HS-5 (cell line): ENCODE measurements at regions not wholly inside any gene's neighbourhood (a gene's known extent, or its start where the extent isn't known, plus 50 kb on each side); places are given as distances from the start of the nearest gene placed in this dataset.
"Not testable (repeated sequence)": the region's sequence is repeated elsewhere in the genome, so short reads cannot be mapped to it uniquely, and the experiment has no call there.

Experiments used
- DNase-seq: peaks from one replicate; pipeline ENCODE4 v3.0.0-alpha.2; 2012; ENCODE audit warnings: low read depth

DNA sequence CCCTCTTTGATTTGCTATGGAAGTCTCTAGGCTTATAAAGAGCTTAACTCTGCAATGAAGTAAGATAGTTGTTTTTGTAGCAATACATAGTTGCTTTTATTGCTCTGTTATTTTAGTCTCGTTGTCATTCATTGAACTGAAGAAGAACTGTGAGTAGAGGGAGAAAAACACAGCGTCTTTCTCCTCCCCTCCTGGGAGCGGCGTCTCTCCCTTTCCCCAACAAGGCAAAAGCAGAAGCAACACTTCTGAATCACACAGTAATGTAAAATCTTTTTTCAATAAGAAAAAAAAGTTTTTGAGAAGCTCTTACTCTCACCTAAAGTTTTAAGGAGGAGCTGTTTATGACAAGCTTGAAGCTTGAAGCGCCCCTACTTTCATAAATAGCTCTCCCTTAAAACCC, 119.3 kb upstream of the SLC7A14 start:
- DNase-seq: no peak

DNA sequence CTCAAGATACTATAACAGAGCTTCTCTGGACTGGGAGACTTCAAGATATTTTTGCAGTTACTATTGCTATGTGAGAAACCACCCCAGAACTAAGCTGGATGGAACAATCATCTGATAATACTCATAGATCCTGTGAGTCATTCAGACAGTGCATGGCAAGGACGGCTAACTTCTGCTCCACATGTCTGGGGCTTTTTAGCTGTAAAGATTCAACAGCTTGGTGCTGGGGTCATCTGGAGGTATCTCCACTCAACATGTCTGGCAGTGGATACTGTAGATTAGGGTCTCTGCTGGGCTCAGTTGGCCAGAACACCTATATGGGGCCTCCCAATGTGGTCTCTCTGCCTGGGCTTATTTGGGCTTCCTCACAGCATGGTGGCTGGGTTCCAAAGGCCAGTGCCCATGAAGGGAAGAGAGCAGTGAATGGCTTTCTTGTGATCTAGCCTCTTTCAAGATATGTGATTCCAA, 117.3 kb upstream of the SLC7A14 start:
- no peak for DNase-seq

DNA sequence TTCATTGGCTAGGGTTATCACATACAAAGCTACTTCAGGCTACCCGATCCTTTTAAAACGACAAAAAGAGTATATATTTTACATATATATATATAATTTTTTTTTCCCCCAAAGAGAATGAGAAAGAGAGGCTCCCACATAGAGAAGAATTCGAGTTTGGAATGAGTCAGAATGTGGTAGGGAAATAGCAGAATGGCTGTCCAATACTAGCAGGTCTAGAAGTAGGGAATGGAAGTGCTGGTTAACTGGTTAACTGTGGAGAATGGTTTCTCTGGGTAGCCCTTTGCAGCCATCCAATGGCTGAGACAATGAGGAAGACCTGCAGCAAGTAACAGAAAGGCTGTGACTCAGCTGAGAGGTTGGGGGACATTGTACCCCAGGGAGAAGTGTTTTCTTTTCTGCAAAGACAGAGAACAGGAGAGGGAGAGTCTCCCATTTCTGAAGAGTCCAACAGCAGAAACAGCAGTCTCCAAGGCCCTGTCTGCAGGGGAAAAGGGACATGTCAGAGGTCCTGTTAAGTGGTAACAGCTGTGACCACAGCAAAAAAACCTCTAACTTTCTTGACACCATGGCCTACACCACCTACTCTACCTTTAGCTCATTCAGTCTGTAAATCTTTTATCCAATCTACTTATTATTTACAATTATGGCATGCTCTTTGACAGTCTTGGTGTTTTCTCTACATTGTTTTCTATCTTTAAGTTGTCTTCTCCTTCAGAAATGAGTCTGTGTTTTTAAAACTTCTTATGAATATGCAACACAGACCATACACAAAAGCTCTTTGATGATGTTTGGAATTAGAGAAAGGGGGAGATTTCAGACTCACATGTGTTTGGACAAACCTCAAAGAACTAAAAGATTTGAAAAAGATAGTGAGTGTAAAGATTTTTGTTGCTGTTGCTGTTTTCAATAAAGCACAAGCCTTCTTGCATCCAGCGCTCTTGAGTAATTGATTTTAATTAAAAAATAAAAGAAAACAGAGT, 116.1 kb upstream of the SLC7A14 start:
- no peak for DNase-seq

DNA sequence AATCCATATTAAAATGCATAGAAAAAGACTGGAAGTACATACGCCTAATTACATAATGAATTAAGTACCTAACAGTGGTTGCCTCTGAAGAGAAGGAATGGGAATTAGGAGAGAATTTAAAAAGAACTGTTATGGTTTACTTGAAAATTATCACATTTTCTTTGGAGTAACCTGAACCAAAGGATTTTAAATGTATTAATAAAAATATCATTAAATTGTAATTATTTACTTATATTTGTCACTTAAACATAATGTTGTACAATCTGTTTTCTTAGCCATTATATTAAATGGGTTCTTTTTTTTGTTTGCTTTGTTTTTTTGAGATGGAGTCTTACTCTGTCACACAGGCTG, 114.2 kb upstream of the SLC7A14 start:
- DNase-seq: no peak

DNA sequence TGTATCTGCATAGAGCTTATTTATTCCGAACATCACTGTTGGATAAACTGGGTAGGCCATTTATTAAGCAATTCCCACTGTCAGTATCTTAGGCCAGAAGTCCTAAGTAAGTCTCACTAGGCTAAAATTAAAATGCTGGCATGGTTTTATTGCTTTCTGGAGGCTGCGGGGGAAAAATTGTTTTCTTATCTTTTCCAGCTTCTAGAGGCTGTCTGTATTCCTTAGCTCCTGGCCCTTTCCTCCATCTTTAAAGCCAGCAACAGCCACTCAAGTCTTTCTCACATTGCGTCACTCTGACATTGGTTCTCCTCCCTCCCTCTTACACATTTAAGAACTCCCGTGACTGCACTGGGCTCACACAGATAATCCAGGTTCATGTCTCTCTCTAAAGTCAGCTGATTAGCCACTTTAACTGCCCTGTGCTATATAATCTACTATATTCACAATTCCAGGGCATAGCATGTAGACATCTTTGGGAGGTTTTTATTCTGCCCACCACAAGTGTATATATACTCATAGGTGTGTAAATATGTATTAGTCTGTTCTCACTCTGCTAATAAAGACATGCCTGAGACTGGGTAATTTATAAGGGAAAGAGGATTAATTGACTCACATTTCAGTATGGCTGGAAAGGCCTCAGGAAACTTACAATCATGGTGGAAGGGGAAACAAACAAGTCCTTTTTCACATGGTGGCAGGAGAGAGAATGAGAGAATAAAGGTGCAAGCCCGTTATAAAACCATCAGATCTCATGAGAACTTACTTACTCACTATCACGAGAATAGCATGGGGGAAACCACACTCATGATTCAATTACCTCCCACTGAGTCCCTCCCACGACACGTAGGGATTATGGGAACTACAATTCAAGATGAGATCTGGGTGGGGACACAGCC, 113.5 kb upstream of the SLC7A14 start:
- no peak for DNase-seq

DNA sequence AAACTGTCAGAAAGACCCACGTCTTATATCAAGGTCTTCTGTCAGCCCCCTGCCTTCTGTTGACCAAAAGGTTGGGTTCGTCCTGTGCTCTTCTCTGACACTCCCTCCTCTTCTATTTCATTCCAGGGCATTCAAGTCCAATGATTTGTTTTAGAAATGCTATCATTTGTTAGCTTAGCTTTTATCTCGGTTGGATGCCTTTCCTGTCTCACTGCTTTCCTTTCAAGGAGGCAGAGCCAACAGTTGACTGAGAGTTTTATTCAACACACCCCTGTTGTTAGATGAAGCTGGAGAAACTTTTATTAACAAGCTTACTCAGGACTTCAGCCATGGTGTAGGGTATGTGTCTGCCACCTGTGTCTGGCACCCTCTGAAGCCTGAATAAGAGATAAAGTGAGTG, 112.0 kb upstream of the SLC7A14 start:
- no peak for DNase-seq

DNA sequence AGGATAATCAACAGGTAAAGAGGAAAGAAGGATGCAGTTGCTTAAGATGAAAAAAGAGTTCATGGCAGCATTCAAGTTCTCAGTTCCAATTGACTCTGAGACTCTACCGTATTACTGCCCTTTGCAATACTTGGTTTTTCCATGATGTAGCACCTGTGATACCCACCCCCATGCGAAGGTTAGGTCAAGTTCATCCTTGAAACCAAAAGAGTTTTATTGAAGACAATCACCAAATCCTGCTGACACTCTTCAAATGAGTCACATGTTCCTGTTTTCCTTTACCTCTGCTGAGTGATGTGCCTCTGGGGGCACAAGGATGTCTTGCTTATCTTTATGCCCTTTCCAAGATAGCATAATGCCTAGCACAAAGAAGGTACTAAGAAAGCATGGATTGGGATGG, 111.3 kb upstream of the SLC7A14 start:
- DNase-seq: no peak

DNA sequence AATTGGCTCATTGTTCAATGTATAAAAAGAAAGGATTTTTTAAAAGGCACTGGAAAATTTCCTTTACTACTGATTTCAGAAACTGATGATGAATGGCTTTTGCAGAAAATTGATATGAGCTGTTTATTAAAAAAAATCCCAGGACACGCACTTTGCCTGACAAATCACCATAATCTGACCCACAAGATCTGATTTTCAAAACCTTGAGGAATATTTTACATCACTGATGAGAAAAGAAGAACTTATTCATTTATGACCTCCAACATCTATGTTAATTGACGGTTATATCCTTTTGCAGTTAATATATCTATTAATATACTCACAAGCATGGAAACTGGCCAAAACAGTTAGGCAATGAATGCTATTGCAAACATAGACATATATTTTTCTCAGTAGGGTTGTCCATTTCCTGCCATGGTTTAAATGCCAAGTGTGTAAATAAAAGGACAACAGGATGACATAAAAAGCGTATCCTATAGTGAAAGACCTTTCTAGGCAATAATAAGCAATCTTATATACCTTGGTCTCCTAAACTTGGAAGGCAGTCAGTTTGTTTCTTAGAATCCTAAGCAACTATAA, 109.7 kb upstream of the SLC7A14 start:
- no peak for DNase-seq

DNA sequence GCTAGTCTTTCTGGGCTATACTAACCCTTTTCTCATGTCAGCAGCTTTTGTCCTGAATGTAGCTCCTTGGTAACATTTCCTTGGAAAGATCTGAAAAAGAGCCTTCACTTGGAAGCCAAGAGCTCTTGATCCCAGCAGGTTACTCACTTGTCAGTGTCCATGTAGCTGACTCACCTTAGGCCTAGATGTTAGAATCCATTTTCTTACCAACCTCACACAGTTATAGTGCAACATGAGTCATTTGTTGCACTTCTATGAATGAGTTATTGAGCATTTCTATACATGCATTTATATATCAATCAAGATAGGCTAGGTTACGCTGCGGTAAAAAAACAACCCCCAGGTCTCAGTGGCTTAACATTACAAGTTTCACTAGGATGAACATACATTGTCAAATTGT, 106.8 kb upstream of the SLC7A14 start:
- no peak for DNase-seq

DNA sequence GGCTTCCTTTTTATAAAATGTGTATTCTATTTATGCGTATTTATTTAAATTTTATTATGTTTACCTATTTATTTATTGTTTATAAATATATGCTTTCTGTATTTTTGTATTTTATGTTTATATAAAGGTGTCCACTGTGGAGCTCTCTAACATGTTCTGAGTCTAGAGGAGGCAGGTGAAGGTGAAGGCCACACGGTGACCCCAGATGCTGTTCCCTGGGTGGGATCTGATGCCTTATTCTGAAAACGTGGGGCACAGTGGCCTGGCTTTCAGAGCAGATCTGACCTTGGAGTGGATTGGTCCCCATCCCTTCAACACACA, 104.7 kb upstream of the SLC7A14 start:
- no peak for DNase-seq

DNA sequence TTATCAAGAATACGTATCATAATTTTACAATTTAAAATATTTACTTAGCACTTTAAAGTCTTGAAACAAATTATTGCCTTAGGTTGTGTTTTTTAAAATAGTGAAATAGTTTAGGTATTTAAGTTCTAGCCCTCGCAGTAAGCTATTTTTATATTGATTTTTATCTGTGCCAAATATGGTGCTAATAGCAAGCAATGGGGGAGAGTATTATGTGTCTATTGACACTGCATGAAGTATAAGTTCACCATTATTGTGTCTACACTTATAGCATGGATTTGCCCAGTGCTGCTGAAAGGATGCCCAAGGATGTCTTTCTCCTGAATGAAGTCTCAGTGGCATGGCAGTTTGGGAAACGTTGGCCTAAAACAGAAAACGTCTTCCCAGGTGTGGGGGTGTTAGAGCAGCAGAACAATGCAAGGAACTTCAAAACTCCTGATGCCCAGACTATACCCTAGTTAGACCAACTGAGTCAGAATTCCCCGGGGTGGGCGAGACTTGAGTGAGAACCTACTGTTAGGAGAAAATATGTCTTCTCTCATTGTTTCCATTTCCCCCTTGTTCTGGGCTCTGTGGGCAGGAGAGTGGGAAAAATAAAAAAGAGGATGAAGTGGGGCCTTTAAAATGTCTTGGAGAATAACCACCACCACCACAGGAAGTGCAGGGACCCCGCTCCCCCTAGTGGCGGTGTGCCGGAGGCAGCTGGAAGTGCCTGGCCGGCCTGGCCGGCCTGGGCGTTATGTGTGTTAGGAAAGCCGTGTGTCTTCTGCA, 104.2 kb upstream of the SLC7A14 start:
- DNase-seq: no peak

DNA sequence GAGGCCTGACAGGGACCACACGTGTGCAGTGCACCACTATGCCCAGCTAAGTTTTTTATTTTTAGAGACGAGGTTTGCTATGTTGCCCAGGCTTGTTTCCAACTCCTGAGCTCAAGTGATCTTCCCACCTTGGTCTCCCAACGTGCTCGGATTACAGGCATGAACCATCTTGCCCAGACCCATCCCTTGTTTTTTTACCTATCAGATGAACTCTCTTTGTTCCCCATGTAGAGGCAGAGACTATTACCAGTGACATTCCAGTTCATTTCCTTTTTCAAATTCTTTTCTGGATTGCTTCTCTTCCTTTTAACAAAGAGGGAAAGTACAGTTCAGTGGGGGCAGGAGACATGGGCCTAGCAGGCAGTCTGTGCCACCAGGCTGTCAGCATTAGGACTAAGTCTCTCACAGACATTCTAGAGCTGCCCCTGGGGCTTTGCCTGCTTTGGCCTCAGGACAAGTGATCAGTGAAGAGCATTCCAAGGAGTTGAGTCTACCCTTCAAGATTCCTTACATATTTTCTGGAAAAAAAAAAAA, 103.5 kb upstream of the SLC7A14 start:
- peak; percentile 91 for DNase-seq

DNA sequence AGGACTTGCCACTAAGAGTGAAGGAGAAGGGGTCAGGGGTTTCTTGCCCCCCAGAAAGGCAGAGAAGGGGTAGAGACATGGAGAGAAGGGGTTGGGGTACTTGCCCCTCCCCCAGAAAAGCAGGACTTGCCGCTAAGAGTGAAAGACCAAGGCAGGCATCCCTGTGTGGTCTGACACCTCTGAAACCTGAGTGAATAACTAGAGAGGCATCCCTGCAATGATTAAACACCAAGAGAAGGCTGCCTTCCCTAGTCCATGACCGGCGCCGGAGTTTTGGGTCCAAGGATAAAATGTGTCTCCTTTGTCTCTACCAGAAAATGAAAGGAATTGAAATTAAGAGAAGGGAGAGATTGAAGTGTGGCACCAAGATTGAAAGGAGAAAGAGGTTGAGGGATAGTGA, 102.3 kb upstream of the SLC7A14 start:
- DNase-seq: not testable (repeated sequence)

DNA sequence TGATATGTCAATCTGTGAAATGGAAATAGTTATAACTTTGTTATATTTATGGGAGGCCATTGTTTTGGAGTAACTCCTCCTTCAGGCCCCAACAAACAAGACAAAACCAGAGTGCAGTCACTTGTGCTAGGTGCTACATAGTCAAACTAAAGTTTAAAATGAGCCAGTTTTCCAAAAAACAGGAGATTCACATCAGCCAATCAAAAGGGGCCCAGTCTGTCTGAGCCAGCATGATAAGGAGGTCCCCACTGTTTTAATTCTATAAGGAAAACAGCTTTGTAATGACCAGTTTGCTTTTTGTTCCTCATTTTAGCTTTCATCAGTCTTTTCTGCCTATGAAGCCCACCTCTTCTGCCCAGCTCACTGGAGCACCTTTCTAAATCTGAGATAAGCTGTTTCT, 94.7 kb upstream of the SLC7A14 start:
- no peak for DNase-seq

DNA sequence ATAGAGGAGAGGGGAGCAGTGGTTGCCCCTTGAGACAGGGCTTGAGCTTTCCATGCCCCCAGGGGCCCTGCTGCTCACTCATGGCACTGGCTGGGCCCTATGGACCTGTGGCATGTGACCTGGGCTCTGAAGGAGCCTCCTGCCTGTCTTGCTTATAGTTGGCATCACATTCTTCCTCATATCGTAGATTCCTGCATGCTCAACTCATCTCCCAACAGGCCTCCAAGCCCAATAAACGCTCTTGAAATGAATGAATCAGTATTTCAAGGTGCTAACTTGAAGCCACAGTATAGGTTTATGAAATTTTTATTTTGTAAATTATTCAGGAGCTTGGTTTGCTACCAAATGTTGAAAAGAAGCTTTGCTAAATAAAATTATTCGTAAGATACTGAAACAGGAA, 93.3 kb upstream of the SLC7A14 start:
- DNase-seq: no peak

DNA sequence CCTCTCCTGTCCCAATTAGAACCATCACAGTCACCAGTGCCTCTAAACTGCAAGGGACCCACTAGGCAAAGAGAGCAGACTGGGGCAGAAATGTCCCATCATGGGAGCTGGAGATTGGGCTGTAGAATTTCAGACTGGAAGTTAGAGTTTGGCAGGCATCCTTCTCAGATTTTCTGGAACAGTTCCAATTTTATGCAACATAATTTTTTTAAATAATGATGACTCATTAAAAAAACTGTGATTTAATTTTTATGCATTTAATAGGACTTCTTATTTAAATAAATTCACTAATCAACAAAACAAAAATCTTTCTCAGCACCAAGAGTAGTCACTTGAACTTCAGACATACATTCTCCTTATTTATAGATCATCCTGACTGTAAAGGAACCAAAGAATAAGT, 84.6 kb upstream of the SLC7A14 start:
- DNase-seq: no peak

DNA sequence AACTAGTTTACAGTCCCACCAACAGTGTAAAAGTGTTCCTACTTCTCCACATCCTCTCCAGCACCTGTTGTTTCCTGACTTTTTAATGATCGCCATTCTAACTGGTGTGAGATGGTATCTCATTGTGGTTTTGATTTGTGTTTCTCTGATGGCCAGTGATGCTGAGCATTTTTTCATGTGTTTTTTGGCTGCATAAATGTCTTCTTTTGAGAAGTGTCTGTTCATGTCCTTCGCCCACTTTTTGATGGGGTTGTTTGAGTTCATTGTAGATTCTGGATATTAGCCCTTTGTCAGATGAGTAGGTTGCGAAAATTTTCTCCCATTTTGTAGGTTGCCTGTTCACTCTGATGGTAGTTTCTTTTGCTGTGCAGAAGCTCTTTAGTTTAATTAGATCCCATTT, 77.1 kb upstream of the SLC7A14 start:
- DNase-seq: not testable (repeated sequence)

DNA sequence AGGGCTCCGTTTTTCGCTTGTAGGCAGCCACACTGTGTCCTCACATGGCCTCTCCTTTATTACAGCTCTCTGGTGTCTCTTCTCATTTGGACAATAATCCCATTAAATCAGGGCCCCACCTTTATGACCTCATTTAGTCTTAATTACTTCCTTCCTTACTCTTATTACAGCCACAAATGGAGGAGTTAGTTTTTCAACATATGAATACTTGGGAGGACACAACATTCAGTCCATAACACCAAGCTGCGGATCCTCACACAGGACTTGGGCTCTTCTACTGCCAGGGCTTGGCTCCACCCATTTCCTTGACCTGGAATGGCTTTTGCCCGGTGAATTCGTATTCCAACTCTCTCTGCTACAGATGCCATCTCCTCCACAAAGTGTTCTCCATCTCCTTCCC, 74.3 kb upstream of the SLC7A14 start:
- no peak for DNase-seq

DNA sequence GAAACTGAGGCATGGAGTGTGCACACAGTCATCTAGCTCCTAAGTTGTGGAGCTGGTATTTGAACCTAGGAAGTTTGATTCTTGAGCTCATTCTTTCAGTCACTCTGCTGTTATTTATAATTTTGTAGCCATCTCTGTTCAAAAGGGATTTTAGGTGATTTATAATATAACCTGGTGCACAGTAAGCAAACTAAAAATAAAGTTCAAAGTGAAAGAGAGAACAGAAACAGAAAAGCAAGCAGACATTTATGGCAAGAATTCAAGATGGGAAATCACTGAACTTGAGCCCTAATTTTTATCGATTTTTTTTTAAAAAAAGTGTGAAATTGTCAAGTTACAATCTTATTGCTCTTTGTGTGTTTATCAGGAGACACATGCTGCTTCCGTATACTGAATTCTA, 71.4 kb upstream of the SLC7A14 start:
- DNase-seq: no peak

DNA sequence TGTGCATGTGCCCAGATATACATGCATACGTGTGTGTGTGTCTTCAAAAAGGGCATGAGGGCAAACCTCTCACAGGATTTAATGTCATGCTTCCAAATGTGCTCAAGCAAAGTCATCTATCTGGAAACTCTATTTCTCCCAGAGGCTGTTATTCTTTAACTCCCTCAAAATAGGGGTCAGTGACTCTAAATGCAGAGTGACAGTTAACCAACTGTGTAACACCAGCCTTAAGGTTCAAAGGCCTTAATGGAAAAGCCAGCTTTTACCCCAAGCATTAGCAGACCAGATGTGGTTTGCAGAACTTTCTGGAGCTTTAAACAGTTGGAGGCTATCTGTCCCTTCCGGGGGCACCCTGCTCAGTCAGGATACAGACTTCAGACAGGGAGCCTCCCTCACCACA, 70.4 kb upstream of the SLC7A14 start:
- DNase-seq: no peak

DNA sequence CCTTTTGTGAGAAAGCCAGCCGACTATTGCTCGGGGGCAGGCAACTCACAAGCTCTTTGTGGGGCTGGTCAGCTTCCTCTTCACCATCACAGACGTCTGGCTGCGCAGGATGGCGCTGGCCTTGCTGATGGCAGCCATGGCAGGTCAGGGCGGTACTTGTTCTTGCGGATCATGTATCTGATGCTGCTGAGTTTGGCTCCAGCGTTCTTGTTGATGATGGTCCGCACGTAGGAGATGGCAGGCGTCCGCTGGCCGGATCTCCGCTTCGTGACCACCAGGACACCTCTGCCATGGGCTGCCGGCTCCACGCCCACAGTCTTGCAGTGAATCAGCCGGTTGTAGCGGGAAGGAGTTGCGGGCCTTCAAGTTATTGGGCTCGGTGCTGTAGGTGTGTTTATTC, 67.9 kb upstream of the SLC7A14 start:
- no peak for DNase-seq
